GM12878 (cell line): ENCODE measurements at regions not wholly inside any gene's neighbourhood (a gene's known extent, or its start where the extent isn't known, plus 50 kb on each side); places are given as distances from the start of the nearest gene placed in this dataset.

Experiments
- BACH1 ChIP-seq: fragments of 450-650 bp; IDR thresholded peaks from 2 replicates; pipeline ENCODE4 v1.6.1; 2017; ENCODE audit warnings: mild to moderate bottlenecking, borderline replicate concordance
- BCL11A ChIP-seq: IDR thresholded peaks from 2 replicates; pipeline ENCODE4 v1.6.1; 2011; ENCODE audit warnings: low read depth, low read length
- CHD2 ChIP-seq: IDR thresholded peaks from 2 replicates; pipeline ENCODE4 v1.6.1; 2011; ENCODE audit warnings: low read depth, low read length, improper control_type of control experiment, borderline replicate concordance
- DPF2 ChIP-seq: fragments of 450-650 bp; IDR thresholded peaks from 2 replicates; pipeline ENCODE4 v1.6.1; 2017; ENCODE audit warnings: mild to moderate bottlenecking
- EP300 ChIP-seq, 2 experiments: fragments of 150-350 bp in 1 of 2; IDR thresholded peaks; 2 replicates each; pipeline ENCODE4 v1.6.1; 2011 to 2012; ENCODE audit warnings: low read depth in 2 of 2, low read length in 2 of 2, borderline replicate concordance in 1 of 2, improper control_type of control experiment in 1 of 2, inconsistent platforms in 1 of 2; ENCODE audit not compliant: control insufficient read depth in 1 of 2
- GABPA ChIP-seq: IDR thresholded peaks from 2 replicates; pipeline ENCODE4 v1.6.1; 2014; ENCODE audit warnings: antibody characterized with exemption, low read depth, mild to moderate bottlenecking, inconsistent platforms
- IKZF1 ChIP-seq: fragments of 450-650 bp; conservative IDR thresholded peaks from 2 replicates; pipeline ENCODE4 v1.6.1; 2017; ENCODE audit warnings: antibody characterized with exemption, mild to moderate bottlenecking
- MEF2B ChIP-seq: fragments of 450-650 bp; IDR thresholded peaks from 2 replicates; pipeline ENCODE4 v1.6.1; 2018; ENCODE audit warnings: mild to moderate bottlenecking, moderate library complexity; ENCODE audit not compliant: partially characterized antibody, poor library complexity, severe bottlenecking
- MXI1 ChIP-seq: fragments of 150-350 bp; IDR thresholded peaks from 2 replicates; pipeline ENCODE4 v1.6.1; 2011; ENCODE audit warnings: low read depth, mild to moderate bottlenecking, inconsistent platforms, low read length, improper control_type of control experiment
- NBN ChIP-seq: fragments of 450-650 bp; IDR thresholded peaks from 2 replicates; pipeline ENCODE4 v1.6.1; 2016
- PKNOX1 ChIP-seq: fragments of 450-650 bp; IDR thresholded peaks from 2 replicates; pipeline ENCODE4 v1.6.1; 2016; ENCODE audit warnings: mild to moderate bottlenecking
- RUNX3 ChIP-seq: IDR thresholded peaks from 2 replicates; pipeline ENCODE4 v1.6.1; 2012; ENCODE audit warnings: low read length, inconsistent platforms
- SMAD1 ChIP-seq: fragments of 450-650 bp; IDR thresholded peaks from 2 replicates; pipeline ENCODE4 v1.6.1; 2018; ENCODE audit warnings: mild to moderate bottlenecking, low read depth; ENCODE audit not compliant: partially characterized antibody
- SPI1 ChIP-seq: IDR thresholded peaks from 2 replicates; pipeline ENCODE4 v1.6.1; 2011; ENCODE audit warnings: low read depth, mild to moderate bottlenecking, low read length, moderate library complexity, borderline replicate concordance; ENCODE audit not compliant: insufficient read depth
- SREBF2 ChIP-seq: IDR thresholded peaks from 2 replicates; pipeline ENCODE4 v1.6.1; 2012; ENCODE audit warnings: mild to moderate bottlenecking, low read length

GRCh38 chr3:5754602-5755001, 567.1 kb downstream of the EDEM1 start (continued):
- TF ChIP-seq DPF2 (peak; percentile 57; the same call in 1 of the 2 replicates), RUNX3 (peak; percentile 87), NBN (peak; percentile 36; the same call in 1 of the 2 replicates), MXI1 (no peak), EP300 (IDR thresholded peaks at IDR 0.05; ENCODE audit: borderline replicate concordance in 1 of 2, control insufficient read depth in 1 of 2, low read depth in 2 of 2, low read length in 2 of 2) (peak; percentile 37 to 45; a peak in 2 of 4 replicates), SREBF2 (no peak), SPI1 (peak; percentile 28; the same call in 1 of the 2 replicates), IKZF1 (peak; percentile 78), BCL11A (0 out of 2 replicates have a peak, but pooled peaks have one; percentile 6), SMAD1 (peak; percentile 71), MEF2B (peak; percentile 40), PKNOX1 (peak; percentile 51; the same call in 1 of the 2 replicates), GABPA (no peak), CHD2 (peak; percentile 29; the same call in 1 of the 2 replicates), BACH1 (peak; percentile 23; the same call in 1 of the 2 replicates)
